ENCODE measurements at regions not wholly inside any gene's neighbourhood (a gene's known extent, or its start where the extent isn't known, plus 50 kb on each side); places are given as distances from the start of the nearest gene placed in this dataset.
"Not testable (repeated sequence)": the region's sequence is repeated elsewhere in the genome, so short reads cannot be mapped to it uniquely, and the experiment has no call there.

DNA sequence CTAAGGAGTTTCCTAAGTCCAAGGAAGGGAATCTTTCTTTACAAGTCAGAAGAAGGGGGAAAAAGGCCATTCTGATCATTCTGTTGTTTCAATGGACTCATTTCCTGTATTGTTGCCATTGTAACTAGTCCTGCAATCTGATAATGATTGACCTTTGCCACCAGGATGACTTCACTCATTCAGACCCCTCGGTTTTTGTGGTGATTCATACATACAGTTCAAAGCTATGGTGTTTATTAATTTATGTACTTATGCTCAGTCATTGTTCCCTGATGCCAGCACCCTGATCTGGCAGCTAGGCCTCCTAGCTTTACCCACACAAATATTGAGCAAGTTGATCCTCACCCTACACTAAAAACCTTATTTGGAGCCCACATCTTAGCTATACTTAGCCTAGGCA is 57.6 kb upstream of the ZNF519 start:
- no peak for DNase-seq (ENCODE audit: low read depth in 2 of 2)

GRCh38 chr18:14188751-14189406 is 56.6 kb upstream of the ZNF519 start:
- DNase-seq (ENCODE audit: low read depth in 2 of 2), result not testable (repeated sequence)

Data from stimulated activated CD4-positive, alpha-beta T cell treated with anti-CD3 and anti-CD28 coated beads, Interleukin-15, amount 100 ng/mL, for 48 hours (primary cell).